Stimulated activated CD8-positive, alpha-beta memory T cell treated with anti-CD3 and anti-CD28 coated beads, Interleukin-12 subunit alpha, Interleukin-12 subunit beta, amount 100 ng/mL, for 4 hours (primary cell): ENCODE measurements at regions not wholly inside any gene's neighbourhood (a gene's known extent, or its start where the extent isn't known, plus 50 kb on each side); places are given as distances from the start of the nearest gene placed in this dataset.

Experiments used
- DNase-seq: peaks from one replicate; pipeline ENCODE4 v3.0.0-alpha.2; 2020; ENCODE audit warnings: low read depth

DNA sequence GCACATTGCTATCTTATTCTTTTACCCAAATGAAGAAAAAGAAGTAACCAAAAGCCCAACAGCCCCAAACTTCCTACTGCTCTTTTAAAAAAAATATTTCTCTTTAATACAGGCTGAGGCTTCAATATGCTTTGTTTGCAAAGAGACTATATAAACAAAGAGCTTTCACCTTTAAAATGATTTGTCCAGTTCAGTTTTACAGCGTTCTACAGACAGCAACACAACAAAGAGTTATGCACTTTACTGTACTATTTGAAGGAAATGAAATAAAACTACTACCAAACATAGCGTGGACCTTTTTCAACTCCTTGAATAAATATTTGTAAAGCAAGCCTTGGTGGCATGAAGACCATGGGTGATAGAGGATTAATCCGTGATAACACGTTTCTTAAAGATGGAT is 151.2 kb downstream of the FGF9 start:
- no peak for DNase-seq

DNA sequence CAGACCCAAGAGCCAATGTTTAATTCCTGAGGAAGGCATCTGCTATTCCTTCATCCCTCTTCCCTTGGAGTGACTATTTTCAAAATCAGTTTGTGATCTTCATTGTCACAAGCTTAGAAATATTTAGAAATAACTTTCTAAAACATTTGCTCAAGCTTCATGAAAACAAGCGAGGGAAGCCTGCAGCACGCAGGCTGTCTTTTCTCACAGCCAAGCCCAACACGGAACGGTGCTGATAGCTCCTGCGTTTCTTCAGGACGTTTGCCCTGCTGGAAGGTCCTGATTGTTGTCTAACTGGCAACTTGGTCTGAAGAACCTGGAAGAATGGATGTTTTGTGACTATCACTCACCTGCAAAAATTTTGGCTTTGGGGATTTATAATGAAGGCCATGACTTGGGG is 152.5 kb downstream of the FGF9 start:
- no peak for DNase-seq

DNA sequence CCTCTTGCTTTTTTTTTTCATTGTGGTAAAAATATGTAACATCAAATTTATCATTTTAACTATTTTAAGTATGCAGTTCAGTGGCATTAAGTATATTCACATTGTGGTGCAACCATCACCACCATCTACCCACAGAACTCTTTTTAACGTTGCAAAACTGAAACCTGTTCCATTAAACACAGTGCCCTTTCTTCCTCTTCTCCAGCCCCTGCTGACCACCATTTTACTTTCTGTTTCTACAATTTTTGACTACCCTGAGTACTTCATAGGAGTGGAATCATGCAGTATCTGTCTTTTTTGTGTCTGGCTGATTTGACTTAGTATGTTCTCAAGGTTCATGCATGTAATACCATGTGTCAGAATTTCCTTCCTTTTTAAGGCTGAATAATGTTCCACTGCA is 153.1 kb downstream of the FGF9 start:
- DNase-seq, result no peak

DNA sequence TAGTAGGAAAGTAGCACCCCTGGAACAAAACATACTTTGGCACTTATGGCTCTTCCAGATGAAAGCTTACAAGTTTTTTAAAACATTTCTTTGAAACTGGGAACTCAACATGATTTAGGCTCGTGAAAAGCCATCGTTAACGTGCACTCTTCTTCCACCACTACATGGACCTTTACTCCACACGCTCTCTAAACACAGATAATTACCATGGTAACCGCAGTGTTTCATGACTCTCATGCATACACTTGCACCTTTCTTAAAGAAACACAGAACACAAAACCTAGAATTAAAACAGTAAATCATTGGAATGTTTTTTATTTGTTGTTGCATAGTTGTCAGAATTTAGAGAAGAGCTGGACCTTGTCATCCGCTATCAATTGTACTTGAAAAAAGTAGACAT is 154.3 kb downstream of the FGF9 start:
- DNase-seq, result no peak

DNA sequence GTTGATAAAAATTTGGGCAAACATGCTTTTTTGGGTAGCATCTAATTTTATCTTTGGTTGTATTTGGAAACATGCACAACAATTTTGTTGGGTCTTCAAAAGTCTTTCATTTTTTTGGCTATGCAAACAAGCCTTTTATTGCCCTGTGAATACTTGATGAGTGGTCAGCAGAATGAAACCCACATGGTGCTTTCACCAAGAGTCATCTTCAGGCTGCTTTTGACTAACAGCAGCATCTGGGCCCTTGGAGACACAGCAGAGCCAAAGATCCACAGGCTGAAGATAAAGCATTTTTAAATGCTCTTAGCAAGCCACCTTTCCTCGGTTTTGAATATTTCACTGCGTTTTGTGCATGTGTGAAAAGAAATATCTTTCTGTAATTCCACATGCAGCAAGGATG is 154.9 kb downstream of the FGF9 start:
- no peak for DNase-seq

DNA sequence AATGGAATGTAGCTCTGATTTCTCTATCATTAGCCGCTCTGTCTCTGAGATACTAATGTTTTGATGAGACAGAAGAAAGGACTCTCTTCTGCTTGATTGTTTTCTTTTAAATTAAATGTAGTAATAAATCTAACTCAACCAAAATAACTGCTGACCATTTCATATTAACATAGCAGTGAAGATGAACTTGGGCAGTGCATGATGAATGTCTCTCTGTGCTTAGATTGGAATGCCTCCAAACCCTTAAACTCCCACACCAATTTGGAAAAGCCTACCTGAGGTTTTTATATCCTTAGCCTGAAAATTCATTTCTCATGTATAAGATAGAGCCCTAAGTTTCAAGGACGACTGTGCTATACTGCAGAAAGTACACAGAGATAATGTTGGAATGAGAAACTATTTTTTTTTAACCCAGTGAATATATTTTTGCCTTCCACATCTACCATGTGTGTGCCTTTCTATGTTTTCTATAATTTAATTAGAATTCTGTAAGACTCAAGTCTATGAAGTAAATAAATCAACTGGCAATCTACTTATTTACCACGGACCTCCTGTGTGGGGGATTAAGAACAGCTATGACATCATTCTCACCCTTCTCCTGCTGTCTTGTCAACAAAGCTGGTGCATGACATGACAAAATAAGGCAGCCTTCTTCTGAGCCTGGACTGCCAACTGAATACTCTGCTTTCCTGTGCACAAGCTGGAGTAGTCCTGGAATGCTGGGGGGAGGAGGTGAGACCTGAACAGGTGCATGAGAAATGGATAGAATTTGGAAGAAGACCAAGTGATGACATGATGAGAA is 155.5 kb downstream of the FGF9 start:
- DNase-seq, result no peak

DNA sequence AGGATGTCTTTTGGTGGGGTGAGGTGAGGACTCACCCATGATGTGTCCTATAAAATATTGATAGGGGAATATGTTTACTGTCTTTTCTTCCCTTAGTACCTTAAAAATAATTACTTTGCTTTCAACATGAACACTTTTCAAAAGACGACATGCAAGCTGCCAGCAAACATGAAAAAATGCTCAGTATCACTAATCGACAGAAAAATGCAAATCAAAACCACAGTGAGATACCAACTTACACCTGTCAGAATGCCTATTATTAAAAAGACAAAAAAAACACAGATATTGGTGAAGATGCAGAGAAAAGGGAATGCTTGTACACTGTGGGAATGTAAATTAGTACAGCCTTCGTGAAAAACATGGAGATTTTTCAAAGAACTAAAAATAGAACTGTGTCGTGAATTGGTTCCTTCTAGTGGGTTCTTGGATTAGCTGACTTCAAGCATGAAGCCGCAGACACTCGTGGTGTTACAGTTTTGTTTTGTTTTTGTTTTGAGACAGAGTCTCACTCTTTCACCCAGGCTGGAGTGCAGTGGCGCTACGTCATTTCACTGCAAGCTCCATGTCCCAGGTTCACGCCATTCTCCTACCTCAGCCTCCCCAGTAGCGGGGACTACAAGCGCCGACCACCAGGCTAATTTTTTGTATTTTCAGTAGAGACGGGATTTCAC is 160.9 kb downstream of the FGF9 start:
- no peak for DNase-seq

DNA sequence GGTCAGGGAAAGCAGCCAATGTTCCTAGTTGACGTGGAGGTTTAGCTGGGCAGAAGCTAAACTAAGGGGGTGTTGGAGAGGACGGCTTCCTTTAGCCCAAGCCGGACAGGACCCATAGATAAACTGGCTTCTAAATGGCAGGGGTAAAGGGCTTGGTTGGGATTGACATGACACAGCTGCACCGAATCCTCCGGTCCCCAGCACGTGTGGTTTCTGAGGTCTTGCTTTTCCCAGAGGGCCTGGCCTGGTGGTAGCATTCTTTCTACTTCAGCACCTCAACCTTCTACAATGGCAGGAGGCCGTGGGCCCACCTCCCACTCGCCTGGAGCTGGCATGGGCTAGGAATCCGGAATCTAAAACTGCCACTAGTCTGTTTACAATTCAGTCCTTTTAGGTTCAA is 163.0 kb downstream of the FGF9 start:
- no peak for DNase-seq

DNA sequence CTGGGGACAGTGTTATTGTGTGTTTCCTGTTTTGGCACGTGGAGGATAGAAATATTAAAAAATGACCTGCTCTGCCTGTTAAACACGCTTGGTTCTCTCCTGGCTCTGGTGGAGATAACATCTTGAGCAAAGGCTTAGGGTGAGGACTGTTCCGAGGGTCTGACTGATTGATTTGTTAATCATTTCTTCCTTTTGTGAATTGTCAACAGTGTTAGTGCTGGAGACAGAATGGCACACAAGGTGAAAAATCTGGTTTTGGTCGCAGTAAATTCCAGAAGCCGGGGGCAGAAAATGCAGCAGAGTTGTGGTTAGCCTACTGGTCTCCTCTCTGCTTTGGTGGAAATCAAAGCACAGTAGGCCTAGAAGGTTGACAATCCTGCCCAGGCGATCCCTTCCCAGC is 163.6 kb downstream of the FGF9 start:
- DNase-seq, result no peak

DNA sequence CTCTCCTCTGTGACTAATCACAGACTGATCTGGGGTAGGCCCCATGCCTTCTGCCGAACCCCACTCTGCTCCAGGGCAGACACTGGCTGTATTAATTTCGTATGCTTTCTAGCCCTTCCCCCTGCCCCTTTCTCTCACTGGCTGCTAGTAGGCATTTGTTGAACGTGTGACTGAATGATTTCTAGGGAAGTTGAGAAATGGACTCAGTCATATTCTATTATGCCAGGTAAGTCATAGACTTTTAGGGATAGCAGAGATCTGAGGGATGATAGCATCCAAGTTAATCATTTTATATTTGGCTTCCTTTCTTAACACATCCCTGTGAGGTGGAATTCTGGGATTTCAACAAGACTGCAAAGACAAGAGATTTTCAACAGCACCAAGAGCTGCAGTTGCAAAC is 166.4 kb downstream of the FGF9 start:
- no peak for DNase-seq

DNA sequence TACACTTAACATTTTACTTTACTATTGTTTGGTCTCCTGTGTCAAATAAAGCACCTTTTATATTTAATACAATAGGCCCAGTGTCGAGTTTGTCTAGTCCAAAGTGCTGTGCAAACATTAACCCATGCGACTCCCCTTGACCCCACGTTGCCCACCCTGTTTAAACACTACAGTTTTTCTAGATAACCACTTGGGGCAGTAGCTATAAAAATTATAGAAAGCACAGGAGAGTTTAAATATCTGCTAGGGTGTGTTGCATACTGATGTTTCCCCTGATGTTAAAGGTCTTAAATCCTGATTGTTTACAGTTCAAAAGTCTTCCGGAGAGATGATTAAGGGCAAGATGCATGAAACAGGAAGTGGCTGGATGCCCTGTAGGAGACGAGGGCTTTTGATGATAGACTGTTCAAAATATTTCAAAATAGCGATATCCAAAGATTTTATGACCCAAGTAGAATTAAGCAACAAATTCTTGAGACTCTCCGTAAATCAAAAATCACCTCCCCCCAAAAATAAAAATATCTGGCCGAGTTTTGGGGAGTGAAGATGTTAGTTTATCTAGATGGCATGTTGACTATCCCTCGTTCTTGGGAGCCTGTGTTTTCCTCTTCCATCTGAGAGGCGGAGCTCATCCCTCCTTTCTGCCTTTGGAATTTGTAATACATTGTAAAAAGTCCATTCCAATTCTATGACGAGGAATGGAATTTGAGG is 167.1 kb downstream of the FGF9 start:
- DNase-seq, result no peak

DNA sequence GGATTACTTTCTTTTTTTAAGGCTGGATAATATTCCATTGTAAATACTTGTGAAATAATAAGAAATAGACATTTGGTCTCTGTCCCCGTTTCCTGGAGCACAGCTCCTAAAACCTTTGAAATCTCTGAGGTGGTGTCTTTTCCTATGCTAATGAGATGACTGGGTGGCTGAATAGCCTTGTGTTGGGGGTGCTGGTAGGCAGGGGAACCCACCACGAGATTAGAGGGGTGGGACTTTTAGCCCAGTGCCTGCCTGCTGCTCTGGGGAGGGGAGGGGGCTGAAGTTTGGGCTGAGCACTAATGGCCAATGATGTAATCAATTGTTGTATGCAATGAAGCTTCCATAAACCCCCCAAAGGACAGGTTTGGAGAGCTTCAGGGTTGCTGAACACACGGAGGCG is 175.7 kb downstream of the FGF9 start:
- DNase-seq, result no peak

DNA sequence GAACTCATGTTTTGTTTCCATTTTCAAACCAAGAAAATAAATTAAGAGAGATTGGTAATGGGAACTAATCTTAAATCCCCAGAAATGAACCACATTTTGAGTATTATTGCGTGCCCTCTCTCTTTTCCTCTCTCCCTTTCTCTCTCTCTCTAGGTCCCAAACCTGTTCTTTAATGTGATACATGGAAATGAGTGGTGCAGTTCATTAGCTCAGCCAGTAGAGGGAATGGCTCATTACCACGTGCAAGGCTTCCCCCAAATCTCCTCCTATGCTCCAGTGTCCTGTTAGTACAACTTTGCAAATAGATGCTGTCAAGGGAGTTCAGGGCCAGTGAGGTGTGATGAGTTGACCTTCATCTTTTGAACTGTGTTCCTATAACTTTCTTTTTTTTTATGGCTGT is 178.4 kb downstream of the FGF9 start:
- no peak for DNase-seq

DNA sequence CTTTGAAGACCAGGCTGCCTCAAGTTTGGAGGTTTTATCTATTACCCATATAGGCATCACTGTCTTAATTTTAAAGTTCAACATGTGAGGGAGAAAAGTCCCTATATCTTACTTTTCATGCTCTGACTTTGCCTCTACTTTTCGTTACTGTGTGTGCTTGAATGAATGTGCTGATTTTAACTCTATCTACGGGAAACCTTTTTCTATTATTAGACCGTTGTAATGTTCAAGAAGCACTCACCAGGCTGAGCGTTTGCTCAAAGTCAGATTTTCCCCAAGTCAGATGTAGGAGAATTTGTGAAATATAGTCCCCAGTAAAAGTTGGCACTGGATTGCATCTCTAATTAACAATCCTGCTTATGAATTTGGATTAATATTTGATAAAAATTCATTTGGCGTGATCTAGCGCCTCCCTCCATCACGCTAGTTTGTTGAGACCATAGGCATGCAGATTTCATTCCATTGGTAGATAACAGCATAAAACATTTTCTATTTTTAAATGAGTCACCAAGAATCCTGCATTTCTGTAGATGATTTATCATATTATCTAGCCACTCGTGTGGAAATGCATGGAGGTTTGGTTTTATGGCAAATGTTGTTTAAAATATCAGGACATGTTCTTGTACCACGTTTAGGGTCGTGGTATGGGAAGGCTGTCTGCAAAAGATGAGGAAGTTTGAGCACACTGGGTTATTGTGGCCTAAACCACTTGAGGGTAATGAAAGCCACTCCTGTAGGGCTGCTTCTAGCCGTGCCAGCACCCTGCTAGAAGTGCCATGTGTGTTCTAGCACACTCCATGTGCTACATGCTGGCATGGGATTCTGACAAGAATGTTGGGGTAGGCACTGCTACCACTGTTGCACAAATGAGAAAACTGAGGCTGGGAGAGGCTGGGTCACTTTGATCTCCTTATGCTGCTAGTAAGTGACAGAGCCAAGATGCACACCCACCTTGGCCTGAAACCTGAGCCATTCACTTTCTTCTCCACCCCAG is 179.4 kb downstream of the FGF9 start:
- no peak for DNase-seq

DNA sequence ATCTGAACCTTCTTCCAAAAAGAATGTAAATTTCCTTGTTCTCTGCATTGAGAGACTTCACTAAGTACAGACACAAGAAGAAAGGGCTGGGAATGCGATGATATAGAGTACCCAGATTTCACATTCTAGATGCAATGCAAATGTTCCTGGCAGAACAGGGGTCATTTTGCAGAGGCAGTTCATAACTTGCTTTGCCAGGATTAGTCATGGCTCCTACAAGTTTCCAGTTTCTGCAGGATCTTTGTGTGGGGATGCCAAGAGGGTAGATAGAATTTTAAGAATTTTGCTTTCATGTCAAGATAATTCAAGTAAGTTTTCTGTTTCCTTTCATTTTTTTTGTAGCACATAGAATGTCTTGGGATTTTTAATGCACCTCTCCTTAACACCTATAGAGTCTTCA is 181.2 kb downstream of the FGF9 start:
- no peak for DNase-seq

DNA sequence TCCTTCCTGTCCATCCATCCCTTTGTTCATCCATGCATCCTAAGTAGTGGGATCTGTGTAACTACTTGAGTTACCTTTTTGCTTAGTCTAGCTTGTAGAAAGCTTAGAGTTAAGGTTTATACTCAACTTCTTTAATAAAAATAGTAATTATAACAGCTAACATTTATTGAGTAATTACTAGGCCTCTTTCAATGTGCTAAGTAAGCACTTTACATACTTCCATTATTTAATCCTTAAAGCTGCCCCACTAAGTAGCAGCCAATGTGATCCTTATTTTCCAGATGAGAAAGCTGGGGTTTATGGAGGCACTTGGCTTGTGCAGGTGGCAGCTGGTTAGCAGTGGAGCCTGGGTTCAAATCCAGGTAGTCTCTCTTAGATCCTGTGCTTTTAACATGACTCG is 182.9 kb downstream of the FGF9 start:
- no peak for DNase-seq

DNA sequence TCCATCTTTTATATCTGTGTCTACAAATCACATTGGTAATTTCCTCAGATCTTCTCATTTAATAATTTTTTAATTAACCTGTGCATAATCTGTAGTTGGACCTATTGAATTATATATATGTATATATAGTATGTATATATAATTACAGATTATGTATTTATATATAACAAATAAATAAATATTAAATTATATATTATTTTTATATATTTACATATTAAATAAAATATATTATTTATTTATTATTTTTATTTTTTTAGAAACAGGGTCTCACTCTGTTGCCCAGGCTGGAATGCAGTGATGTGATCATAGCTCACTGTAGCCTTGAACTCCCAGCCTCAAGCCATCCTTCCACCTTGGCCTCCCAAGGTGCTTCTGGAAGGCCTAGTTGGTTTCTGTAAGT is 197.9 kb downstream of the FGF9 start:
- DNase-seq, result no peak

DNA sequence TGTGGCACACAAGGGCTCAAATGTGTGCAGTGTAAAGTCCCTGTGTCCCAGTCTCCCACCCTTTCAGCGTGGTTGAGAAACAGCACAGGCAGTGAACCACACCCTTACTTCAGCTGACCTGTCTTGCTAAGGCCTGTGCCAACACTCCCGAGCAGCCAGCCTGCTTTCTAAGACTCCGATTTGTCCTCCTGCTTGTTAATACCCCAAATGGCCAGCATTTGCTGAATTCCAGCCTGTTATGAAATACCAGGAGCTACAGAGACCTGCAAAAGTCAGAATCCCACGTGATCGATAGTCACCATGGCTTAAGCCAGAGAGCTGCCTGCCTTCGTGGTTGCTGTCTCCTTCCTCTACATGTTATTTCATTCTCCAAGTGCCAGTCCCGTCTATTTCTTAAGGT is 200.5 kb downstream of the FGF9 start:
- DNase-seq, result no peak

DNA sequence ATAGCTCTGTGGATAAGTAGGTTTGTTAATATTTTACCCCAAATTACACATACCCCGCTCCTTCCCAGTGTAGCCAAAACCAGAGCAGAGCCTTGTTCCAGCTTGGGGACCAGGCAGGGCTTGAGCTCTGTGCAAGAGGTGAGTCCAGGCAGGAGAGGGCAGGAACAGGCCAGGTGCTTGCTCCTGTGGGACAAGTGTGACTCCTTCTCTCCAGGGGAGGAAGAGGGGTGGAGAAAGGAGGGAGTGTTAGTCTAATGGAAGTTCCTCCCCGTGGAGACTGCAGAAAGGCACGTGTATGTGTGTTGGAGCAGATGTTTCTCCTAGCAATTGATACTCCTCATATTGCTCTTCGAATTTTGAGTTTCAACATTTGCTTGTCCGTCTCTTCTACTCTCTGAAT is 201.0 kb downstream of the FGF9 start:
- DNase-seq, result no peak

DNA sequence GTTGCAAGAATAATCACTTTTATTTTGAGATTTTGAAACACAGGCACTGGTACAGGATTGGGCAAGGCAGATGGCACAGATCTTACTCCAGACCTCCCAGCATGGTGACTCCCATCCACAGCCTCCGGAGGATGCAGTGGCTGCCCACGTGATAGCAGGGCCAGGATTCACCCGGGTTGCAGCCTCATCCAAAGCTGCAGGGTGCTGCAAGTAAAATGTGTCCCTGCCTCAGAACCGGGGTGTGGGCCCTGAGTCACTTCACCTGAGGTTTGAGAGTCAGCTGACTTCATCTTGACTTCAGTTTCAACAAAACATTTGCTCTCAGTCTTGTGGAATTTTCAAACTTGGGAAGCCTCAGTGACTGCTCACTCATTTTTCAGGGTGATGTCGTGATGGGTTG is 201.9 kb downstream of the FGF9 start:
- no peak for DNase-seq

DNA sequence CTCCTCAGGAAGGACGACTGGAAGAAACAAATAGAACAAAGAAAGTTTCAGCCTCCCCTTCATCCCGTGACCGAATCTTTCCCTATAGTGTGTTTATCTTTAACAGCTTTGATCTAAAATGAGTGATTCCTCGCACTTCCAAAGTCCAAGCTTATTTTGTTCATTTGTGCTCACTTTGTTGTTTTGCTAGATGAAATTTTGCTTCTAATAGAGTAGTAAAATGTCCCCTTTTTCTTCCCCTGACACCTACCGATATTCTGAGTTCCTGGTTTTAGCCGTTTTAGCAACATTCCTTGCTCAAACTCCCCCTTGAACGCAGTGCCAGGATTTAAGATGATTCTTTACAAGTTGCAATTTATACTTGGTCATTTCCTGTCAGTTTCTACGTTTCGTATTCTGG is 204.2 kb downstream of the FGF9 start:
- DNase-seq, result no peak

DNA sequence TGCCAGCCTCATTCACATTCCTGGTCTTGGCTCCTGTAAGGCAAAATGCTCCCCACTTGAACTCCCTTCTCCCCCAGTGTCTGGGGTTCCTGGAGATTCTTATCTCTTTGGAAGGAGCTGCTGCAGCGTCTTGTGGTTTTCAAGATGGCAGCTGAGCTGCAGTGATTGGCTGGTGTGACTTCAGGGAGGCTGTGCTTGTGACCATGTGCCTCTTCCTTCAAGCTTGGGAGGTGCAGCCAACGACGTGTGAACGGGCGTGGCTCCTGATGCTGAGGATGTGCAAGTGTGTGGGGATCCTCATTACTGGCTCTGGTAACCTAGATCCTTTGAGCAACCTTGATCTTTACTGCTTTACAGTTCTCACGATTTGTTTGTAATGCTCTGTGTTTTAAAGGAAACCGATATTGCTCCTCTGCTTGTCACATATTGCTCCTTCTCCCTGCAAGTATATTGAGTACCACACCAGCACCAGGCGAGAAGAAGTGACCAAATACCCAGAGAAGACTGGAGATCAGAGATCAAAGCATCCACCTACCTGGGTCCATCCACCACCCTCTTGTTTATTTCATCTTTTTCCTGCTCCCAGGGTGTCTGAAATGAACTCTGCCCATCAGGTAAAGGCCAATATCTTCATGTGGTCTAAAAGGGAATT is 208.5 kb downstream of the FGF9 start:
- DNase-seq, result no peak
